ENCODE measurements at regions not wholly inside any gene's neighbourhood (a gene's known extent, or its start where the extent isn't known, plus 50 kb on each side); places are given as distances from the start of the nearest gene placed in this dataset.

DNA sequence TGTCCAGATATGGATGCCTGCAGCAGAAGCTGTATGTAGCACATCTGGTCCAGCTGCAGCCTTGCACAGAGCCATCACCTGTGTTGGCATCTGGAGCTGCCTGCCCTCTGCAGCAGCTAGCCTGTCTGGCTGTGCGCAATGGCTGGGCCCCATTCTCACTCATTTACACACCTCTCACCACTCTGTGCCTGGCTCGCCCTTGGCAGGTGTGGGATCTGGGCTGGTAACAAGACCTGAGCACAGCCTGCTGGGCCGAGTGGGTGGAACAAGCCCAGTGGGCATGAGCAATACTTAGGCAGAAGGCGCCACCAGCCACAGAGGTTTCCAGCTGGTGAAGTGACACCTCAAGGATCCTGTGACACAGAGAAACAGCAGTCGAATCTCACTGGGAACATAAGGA, 714.1 kb downstream of the NUP35 start:
- H4K20me1 ChIP-seq (ENCODE audit: insufficient read depth) = no peaks in the 10 kb centered on the region
- no peak overlapping the region for H2AFZ ChIP-seq (ENCODE audit: low read depth, low read length, poor library complexity, severe bottlenecking)
- POLR2A ChIA-PET = no interaction called here
- no peaks in the 10 kb centered on the region for H3K9me2 ChIP-seq (ENCODE audit: insufficient read depth)
- TF ChIP-seq ZNF274 (IDR thresholded peaks at IDR 0.05; ENCODE audit: low read depth, low read length) (no peak), RAD21 (IDR thresholded peaks at IDR 0.05; ENCODE audit: low read depth) (no peak), POLR2AphosphoS5 (IDR thresholded peaks at IDR 0.05; ENCODE audit: low read depth, low read length) (no peak), JUND (IDR thresholded peaks at IDR 0.05) (no peak), SRF (IDR thresholded peaks at IDR 0.05; ENCODE audit: low read depth) (no peak), POLR2A (IDR thresholded peaks at IDR 0.05; ENCODE audit: borderline replicate concordance, extremely low read depth, insufficient read depth, insufficient read length) (no peak), ZFX (IDR thresholded peaks at IDR 0.05) (no peak), CEBPB (IDR thresholded peaks at IDR 0.05; ENCODE audit: low read depth) (no peak), ELF1 (IDR thresholded peaks at IDR 0.05; ENCODE audit: borderline replicate concordance, low read depth) (no peak), CBX3 (IDR thresholded peaks at IDR 0.05; ENCODE audit: low read depth) (no peak), YY1 (IDR thresholded peaks at IDR 0.05; ENCODE audit: extremely low read depth, insufficient replicate concordance, low read depth, low read length) (no peak), EZH2phosphoT487 (IDR thresholded peaks at IDR 0.05; ENCODE audit: borderline replicate concordance) (no peak), EGR1 (IDR thresholded peaks at IDR 0.05; ENCODE audit: low read depth) (no peak)
- TF ChIP-seq, protein P1, sequence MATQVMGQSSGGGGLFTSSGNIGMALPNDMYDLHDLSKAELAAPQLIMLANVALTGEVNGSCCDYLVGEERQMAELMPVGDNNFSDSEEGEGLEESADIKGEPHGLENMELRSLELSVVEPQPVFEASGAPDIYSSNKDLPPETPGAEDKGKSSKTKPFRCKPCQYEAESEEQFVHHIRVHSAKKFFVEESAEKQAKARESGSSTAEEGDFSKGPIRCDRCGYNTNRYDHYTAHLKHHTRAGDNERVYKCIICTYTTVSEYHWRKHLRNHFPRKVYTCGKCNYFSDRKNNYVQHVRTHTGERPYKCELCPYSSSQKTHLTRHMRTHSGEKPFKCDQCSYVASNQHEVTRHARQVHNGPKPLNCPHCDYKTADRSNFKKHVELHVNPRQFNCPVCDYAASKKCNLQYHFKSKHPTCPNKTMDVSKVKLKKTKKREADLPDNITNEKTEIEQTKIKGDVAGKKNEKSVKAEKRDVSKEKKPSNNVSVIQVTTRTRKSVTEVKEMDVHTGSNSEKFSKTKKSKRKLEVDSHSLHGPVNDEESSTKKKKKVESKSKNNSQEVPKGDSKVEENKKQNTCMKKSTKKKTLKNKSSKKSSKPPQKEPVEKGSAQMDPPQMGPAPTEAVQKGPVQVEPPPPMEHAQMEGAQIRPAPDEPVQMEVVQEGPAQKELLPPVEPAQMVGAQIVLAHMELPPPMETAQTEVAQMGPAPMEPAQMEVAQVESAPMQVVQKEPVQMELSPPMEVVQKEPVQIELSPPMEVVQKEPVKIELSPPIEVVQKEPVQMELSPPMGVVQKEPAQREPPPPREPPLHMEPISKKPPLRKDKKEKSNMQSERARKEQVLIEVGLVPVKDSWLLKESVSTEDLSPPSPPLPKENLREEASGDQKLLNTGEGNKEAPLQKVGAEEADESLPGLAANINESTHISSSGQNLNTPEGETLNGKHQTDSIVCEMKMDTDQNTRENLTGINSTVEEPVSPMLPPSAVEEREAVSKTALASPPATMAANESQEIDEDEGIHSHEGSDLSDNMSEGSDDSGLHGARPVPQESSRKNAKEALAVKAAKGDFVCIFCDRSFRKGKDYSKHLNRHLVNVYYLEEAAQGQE (IDR thresholded peaks at IDR 0.05; ENCODE audit: low read depth) = no peak
- TF ChIP-seq, protein P2, sequence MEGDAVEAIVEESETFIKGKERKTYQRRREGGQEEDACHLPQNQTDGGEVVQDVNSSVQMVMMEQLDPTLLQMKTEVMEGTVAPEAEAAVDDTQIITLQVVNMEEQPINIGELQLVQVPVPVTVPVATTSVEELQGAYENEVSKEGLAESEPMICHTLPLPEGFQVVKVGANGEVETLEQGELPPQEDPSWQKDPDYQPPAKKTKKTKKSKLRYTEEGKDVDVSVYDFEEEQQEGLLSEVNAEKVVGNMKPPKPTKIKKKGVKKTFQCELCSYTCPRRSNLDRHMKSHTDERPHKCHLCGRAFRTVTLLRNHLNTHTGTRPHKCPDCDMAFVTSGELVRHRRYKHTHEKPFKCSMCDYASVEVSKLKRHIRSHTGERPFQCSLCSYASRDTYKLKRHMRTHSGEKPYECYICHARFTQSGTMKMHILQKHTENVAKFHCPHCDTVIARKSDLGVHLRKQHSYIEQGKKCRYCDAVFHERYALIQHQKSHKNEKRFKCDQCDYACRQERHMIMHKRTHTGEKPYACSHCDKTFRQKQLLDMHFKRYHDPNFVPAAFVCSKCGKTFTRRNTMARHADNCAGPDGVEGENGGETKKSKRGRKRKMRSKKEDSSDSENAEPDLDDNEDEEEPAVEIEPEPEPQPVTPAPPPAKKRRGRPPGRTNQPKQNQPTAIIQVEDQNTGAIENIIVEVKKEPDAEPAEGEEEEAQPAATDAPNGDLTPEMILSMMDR (IDR thresholded peaks at IDR 0.05 in 2 of 3, conservative IDR thresholded peaks at IDR 0.05 in 1 of 3; ENCODE audit: borderline replicate concordance in 1 of 3, insufficient read depth in 1 of 3, low read depth in 2 of 3, low read length in 2 of 3) = no peak
- no peaks in the 10 kb centered on the region for H3K4me1 ChIP-seq (ENCODE audit: control insufficient read depth in 1 of 2, insufficient read depth in 2 of 2, low read length in 2 of 2)
- RAD21 ChIA-PET (ENCODE audit: low non-redundant PET in 1 of 2, low total read pairs in 2 of 2, uncharacterized antibody in 2 of 2, unreplicated experiment in 2 of 2) = no interaction called here
- no peaks in the 10 kb centered on the region for H3K27me3 ChIP-seq (ENCODE audit: insufficient read depth, low read length)
- no TSS peak for BruUV-seq (replicated peaks)
- H3K9ac ChIP-seq (ENCODE audit: low read length) = no peak overlapping the region
- ATAC-seq = no peak
- H3K4me3 ChIP-seq (replicated peaks in 1 of 2; ENCODE audit: low read depth in 1 of 2, low read length in 2 of 2) = no peak overlapping the region
- intact Hi-C loops (cut with micrococcal nuclease) = no loop called here
- CTCF ChIA-PET = no interaction called here
- no peaks in the 10 kb centered on the region for H3K36me3 ChIP-seq (ENCODE audit: control insufficient read depth in 1 of 2, insufficient read depth in 2 of 2, low read length in 2 of 2)
- H3K4me2 ChIP-seq (ENCODE audit: low read length) = no peak overlapping the region
- no peaks in the 10 kb centered on the region for H3K9me3 ChIP-seq (ENCODE audit: control insufficient read depth in 1 of 2, insufficient read depth in 1 of 2, low read depth in 1 of 2, low read length in 2 of 2)
- no peaks in the 10 kb centered on the region for H3K79me2 ChIP-seq (ENCODE audit: insufficient read depth, low read length)
- DNase-seq (ENCODE audit: low read depth, low spot score) = no peak
- H3K27ac ChIP-seq (ENCODE audit: low read depth, low read length) = no peak overlapping the region
